ENCODE measurements at regions not wholly inside any gene's neighbourhood (a gene's known extent, or its start where the extent isn't known, plus 50 kb on each side); places are given as distances from the start of the nearest gene placed in this dataset.

- TF ChIP-seq, protein P1, sequence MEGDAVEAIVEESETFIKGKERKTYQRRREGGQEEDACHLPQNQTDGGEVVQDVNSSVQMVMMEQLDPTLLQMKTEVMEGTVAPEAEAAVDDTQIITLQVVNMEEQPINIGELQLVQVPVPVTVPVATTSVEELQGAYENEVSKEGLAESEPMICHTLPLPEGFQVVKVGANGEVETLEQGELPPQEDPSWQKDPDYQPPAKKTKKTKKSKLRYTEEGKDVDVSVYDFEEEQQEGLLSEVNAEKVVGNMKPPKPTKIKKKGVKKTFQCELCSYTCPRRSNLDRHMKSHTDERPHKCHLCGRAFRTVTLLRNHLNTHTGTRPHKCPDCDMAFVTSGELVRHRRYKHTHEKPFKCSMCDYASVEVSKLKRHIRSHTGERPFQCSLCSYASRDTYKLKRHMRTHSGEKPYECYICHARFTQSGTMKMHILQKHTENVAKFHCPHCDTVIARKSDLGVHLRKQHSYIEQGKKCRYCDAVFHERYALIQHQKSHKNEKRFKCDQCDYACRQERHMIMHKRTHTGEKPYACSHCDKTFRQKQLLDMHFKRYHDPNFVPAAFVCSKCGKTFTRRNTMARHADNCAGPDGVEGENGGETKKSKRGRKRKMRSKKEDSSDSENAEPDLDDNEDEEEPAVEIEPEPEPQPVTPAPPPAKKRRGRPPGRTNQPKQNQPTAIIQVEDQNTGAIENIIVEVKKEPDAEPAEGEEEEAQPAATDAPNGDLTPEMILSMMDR (IDR thresholded peaks at IDR 0.05) = no peak
- TF ChIP-seq REST (IDR thresholded peaks at IDR 0.05; ENCODE audit: insufficient read depth in 1 of 2, low read depth in 2 of 2, low read length in 1 of 2) = no peak
Observed at GRCh38 chr3:102741694-102742093, 306.9 kb downstream of the ZPLD1 start.
